Kidney epithelial cell (primary cell): ENCODE measurements at regions not wholly inside any gene's neighbourhood (a gene's known extent, or its start where the extent isn't known, plus 50 kb on each side); places are given as distances from the start of the nearest gene placed in this dataset.

Source experiments
- DNase-seq: peaks from one replicate; pipeline ENCODE4 v3.0.0-alpha.2; 2010; ENCODE audit warnings: low read depth
- H3K27me3 ChIP-seq: 2 replicates; pipeline ENCODE4 v1.6.0; 2011; ENCODE audit warnings: low read length; ENCODE audit not compliant: control insufficient read depth, insufficient read depth
- H3K36me3 ChIP-seq: 2 replicates; pipeline ENCODE4 v1.5.1; 2011; ENCODE audit warnings: low read length; ENCODE audit not compliant: control insufficient read depth, insufficient read depth
- H3K4me3 ChIP-seq: 2 replicates; pipeline ENCODE4 v1.5.1; 2011; ENCODE audit warnings: low read depth, mild to moderate bottlenecking, control low read depth, low read length
- CTCF ChIP-seq: IDR thresholded peaks from 2 replicates; pipeline ENCODE4 v1.5.1; 2011; ENCODE audit warnings: mild to moderate bottlenecking, moderate library complexity, low read length, control low read depth, inconsistent platforms; ENCODE audit not compliant: insufficient read depth, poor library complexity, severe bottlenecking

- no peaks in the 10 kb centered on the region for H3K36me3 ChIP-seq
- DNase-seq: no peak
- H3K4me3 ChIP-seq: no peak overlapping the region
- no peak for TF ChIP-seq CTCF
- no peaks in the 10 kb centered on the region for H3K27me3 ChIP-seq
Observed at GRCh38 chr9:12975496-12975895, 200.7 kb downstream of the LURAP1L start.

DNA sequence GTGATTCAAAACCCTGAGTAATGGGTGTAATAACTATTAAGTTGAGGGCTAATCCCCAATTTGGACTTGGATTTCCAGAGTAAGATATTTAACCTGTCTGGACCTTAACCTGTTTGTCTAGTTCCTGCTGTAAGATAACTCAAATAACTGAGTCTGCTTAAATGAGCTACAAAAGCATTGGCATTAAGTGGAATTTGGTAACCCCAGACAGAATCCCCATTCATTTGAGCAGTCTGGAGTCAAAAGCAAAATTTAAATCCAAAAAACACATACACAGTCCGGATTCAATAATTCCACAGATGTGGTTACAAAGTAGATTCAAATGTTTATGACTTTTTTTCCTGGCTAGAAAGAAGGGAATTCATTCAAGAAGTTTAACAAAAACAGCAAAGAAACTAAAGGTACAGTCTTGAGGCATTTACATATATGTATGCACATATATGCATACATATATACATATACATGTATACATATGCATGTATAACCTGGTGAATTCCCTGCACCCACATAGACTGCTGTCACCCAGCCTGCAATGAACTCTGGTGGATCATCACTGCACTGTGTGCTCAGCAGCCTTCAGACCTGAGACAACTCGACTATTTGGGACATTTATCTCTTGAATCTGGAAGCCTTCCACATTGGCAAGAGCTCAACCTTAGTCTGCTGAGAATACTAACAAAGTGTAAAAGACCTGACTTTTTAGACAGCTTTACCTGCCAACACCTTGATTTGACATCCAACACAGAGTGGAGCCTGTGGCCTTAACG, 205.4 kb downstream of the LURAP1L start:
- TF ChIP-seq CTCF: no peak
- Histone ChIP-seq H3K27me3 (no peaks in the 10 kb centered on the region), H3K4me3 (no peak overlapping the region), H3K36me3 (no peaks in the 10 kb centered on the region)
- no peak for DNase-seq

GRCh38 chr9:12988258-12988657, 213.4 kb downstream of the LURAP1L start:
- Histone ChIP-seq H3K4me3 (no peak overlapping the region), H3K27me3 (no peaks in the 10 kb centered on the region), H3K36me3 (no peaks in the 10 kb centered on the region)
- no peak for DNase-seq
- TF ChIP-seq CTCF: no peak

GRCh38 chr9:12989669-12990068, 214.8 kb downstream of the LURAP1L start:
- H3K4me3 ChIP-seq: no peak overlapping the region
- DNase-seq: no peak
- H3K36me3 ChIP-seq: no peaks in the 10 kb centered on the region
- no peaks in the 10 kb centered on the region for H3K27me3 ChIP-seq
- no peak for TF ChIP-seq CTCF

DNA sequence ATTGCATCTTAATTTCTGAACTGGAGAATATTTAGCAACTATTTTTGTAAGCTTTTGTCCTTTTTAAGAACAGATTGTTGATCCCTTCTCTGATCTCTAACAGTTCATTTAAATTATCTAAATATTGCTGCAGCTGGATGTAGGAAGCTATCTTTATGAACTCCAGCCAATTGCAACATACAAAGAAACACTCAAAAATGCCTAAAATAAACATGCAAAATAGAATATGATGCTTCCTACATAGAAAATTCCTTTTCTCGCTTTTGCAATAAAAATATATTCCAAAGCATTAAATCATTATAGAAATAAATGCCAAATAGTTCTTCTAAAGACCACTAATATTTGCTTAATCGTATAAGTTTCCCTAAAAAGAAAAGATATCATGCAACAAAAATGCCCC, 218.6 kb downstream of the LURAP1L start:
- H3K27me3 ChIP-seq: no peaks in the 10 kb centered on the region
- no peak for TF ChIP-seq CTCF
- no peak for DNase-seq
- no peaks in the 10 kb centered on the region for H3K36me3 ChIP-seq
- H3K4me3 ChIP-seq: no peak overlapping the region

- no peak for TF ChIP-seq CTCF
- no peak for DNase-seq
Observed at GRCh38 chr9:12997009-12997408, 222.2 kb downstream of the LURAP1L start.

More at GRCh38 chr9:12997009-12997408, 222.2 kb downstream of the LURAP1L start:
- no peaks in the 10 kb centered on the region for H3K27me3 ChIP-seq
- H3K4me3 ChIP-seq: no peak overlapping the region
- no peaks in the 10 kb centered on the region for H3K36me3 ChIP-seq
